Gastrocnemius medialis (tissue), 4 donors: ENCODE measurements at regions not wholly inside any gene's neighbourhood (a gene's known extent, or its start where the extent isn't known, plus 50 kb on each side); places are given as distances from the start of the nearest gene placed in this dataset.

ENCODE experiments used
- POLR2A ChIP-seq, 2 donors: fragments of 450-650 bp; IDR thresholded peaks; one replicate each; pipeline ENCODE4 v1.6.1; 2017; ENCODE audit warnings: antibody characterized with exemption in 2 of 2, mild to moderate bottlenecking in 2 of 2, moderate library complexity in 2 of 2
- TF ChIP-seq, protein P1 (sequence below), 5 experiments: fragments of 450-650 bp in 3 of 5; fragments of 200-600 bp in 2 of 5; sonication (generic) in 2 of 5; IDR thresholded peaks in 4 of 5; conservative IDR thresholded peaks in 1 of 5; 1 replicate in 4 of 5; 2 replicates in 1 of 5; pipeline ENCODE4 v1.5.1; 2016 to 2019; ENCODE audit warnings: antibody characterized with exemption in 5 of 5, mild to moderate bottlenecking in 3 of 5, moderate library complexity in 3 of 5

- TF ChIP-seq, protein P1, sequence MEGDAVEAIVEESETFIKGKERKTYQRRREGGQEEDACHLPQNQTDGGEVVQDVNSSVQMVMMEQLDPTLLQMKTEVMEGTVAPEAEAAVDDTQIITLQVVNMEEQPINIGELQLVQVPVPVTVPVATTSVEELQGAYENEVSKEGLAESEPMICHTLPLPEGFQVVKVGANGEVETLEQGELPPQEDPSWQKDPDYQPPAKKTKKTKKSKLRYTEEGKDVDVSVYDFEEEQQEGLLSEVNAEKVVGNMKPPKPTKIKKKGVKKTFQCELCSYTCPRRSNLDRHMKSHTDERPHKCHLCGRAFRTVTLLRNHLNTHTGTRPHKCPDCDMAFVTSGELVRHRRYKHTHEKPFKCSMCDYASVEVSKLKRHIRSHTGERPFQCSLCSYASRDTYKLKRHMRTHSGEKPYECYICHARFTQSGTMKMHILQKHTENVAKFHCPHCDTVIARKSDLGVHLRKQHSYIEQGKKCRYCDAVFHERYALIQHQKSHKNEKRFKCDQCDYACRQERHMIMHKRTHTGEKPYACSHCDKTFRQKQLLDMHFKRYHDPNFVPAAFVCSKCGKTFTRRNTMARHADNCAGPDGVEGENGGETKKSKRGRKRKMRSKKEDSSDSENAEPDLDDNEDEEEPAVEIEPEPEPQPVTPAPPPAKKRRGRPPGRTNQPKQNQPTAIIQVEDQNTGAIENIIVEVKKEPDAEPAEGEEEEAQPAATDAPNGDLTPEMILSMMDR (IDR thresholded peaks at IDR 0.05 in 4 of 5, conservative IDR thresholded peaks at IDR 0.05 in 1 of 5) = no peak
- no peak for TF ChIP-seq POLR2A (IDR thresholded peaks at IDR 0.05)
These were observed 76.6 kb upstream of the PRDX6 start for GRCh38 chr1:173400387-173400995.
